CD14-positive monocyte (primary cell): ENCODE measurements at regions not wholly inside any gene's neighbourhood (a gene's known extent, or its start where the extent isn't known, plus 50 kb on each side); places are given as distances from the start of the nearest gene placed in this dataset.

Source experiments
- DNase-seq, 3 donors: peaks; one replicate each; pipeline ENCODE4 v3.0.0-alpha.2; 2011 to 2022
- H2AFZ ChIP-seq: 2 replicates; pipeline ENCODE4 v1.6.0; 2012; ENCODE audit warnings: mild to moderate bottlenecking, low read depth, low read length, inconsistent platforms; ENCODE audit not compliant: insufficient read depth, poor library complexity, severe bottlenecking
- H3K27ac ChIP-seq, 2 donors: 1 replicate in 1 of 2; 2 replicates in 1 of 2; pipeline ENCODE4 v1.5.1; 2012 to 2013; ENCODE audit warnings: low read length in 2 of 2, control low read depth in 1 of 2, inconsistent platforms in 1 of 2, low read depth in 1 of 2, mild to moderate bottlenecking in 1 of 2
- H3K27me3 ChIP-seq, 2 donors: one replicate each; pipeline versions ENCODE4 v1.6.0 to v1.6.1; 2011 to 2013; ENCODE audit warnings: low read length in 2 of 2; ENCODE audit not compliant: control insufficient read depth in 2 of 2, insufficient read depth in 2 of 2
- H3K36me3 ChIP-seq, 2 donors: replicated peaks in 1 of 2; 1 replicate in 1 of 2; 2 replicates in 1 of 2; pipeline versions ENCODE4 v1.5.1 to v1.6.1; 2012 to 2013; ENCODE audit warnings: low read length in 2 of 2, control low read depth in 1 of 2, inconsistent platforms in 1 of 2, mild to moderate bottlenecking in 1 of 2; ENCODE audit not compliant: insufficient read depth in 2 of 2, control insufficient read depth in 1 of 2
- H3K4me1 ChIP-seq, 2 donors: 1 replicate in 1 of 2; 2 replicates in 1 of 2; pipeline versions ENCODE4 v1.5.1 to v1.6.1; 2012 to 2013; ENCODE audit warnings: low read length in 2 of 2, control low read depth in 1 of 2, inconsistent platforms in 1 of 2, mild to moderate bottlenecking in 1 of 2, moderate library complexity in 1 of 2; ENCODE audit not compliant: insufficient read depth in 2 of 2, control insufficient read depth in 1 of 2
- H3K4me2 ChIP-seq: replicated peaks from 2 replicates; pipeline ENCODE3; 2012; ENCODE audit warnings: low read length, moderate library complexity, mild to moderate bottlenecking; ENCODE audit not compliant: poor library complexity, severe bottlenecking; ENCODE audit errors: extremely low read depth
- H3K4me3 ChIP-seq, 3 experiments: fragments of 200-600 bp in 1 of 3; sonication (generic) in 1 of 3; replicated peaks in 1 of 3; 1 replicate in 2 of 3; 2 replicates in 1 of 3; pipeline ENCODE4 v1.5.1; 2011 to 2013; ENCODE audit warnings: low read length in 3 of 3, mild to moderate bottlenecking in 3 of 3, control low read depth in 2 of 3, low read depth in 2 of 3, inconsistent platforms in 1 of 3, moderate library complexity in 1 of 3
- H3K79me2 ChIP-seq: 2 replicates; pipeline ENCODE4 v1.6.0; 2012; ENCODE audit warnings: mild to moderate bottlenecking, control low read depth, inconsistent platforms, low read length, moderate library complexity; ENCODE audit not compliant: insufficient read depth
- H3K9ac ChIP-seq: 2 replicates; pipeline ENCODE4 v1.6.0; 2017; ENCODE audit warnings: low read length, mild to moderate bottlenecking; ENCODE audit not compliant: insufficient read depth, poor library complexity, severe bottlenecking
- H3K9me3 ChIP-seq, 2 donors: replicated peaks in 1 of 2; 1 replicate in 1 of 2; 2 replicates in 1 of 2; pipeline versions ENCODE4 v1.5.1 to v1.6.1; 2012 to 2013; ENCODE audit warnings: low read length in 2 of 2, control low read depth in 1 of 2; ENCODE audit not compliant: control insufficient read depth in 1 of 2, insufficient read depth in 1 of 2
- H4K20me1 ChIP-seq: 2 replicates; pipeline ENCODE4 v1.6.0; 2012; ENCODE audit warnings: mild to moderate bottlenecking, low read length, control low read depth, moderate library complexity; ENCODE audit not compliant: insufficient read depth
- H3K27ac Mint-ChIP-seq, 7 donors: one replicate each; pipeline ENCODE4 v1.8.0; 2020; ENCODE audit warnings: mild to moderate bottlenecking in 7 of 7, mixed read lengths in 7 of 7, moderate library complexity in 6 of 7, inconsistent platforms in 2 of 7
- H3K27me3 Mint-ChIP-seq, 3 donors: one replicate each; pipeline ENCODE4 v1.8.0; 2021 to 2022; ENCODE audit warnings: low read depth in 3 of 3, mild to moderate bottlenecking in 3 of 3, mixed read lengths in 3 of 3, moderate library complexity in 3 of 3, inconsistent platforms in 1 of 3
- H3K36me3 Mint-ChIP-seq, 2 donors: one replicate each; pipeline ENCODE4 v1.8.0; 2020; ENCODE audit warnings: mixed read lengths in 2 of 2, inconsistent platforms in 1 of 2, mild to moderate bottlenecking in 1 of 2
- H3K4me1 Mint-ChIP-seq: one replicate; pipeline ENCODE4 v1.8.0; 2020; ENCODE audit warnings: mild to moderate bottlenecking, mixed read lengths
- H3K4me3 Mint-ChIP-seq, 2 donors: one replicate each; pipeline ENCODE4 v1.8.0; 2020; ENCODE audit warnings: mild to moderate bottlenecking in 2 of 2, mixed read lengths in 2 of 2, moderate library complexity in 1 of 2
- H3K9me3 Mint-ChIP-seq, 7 donors: one replicate each; pipeline ENCODE4 v1.8.0; 2020 to 2022; ENCODE audit warnings: mixed read lengths in 7 of 7, mild to moderate bottlenecking in 6 of 7, moderate library complexity in 6 of 7, inconsistent platforms in 2 of 7
- CTCF ChIP-seq: fragments of 200-600 bp; IDR thresholded peaks from one replicate; pipeline ENCODE4 v1.8.0; 2022; ENCODE audit warnings: antibody characterized with exemption, mild to moderate bottlenecking
- WGBS: methylation state at CpG from one replicate; pipeline ENCODE4 v1.1.5; 2013; ENCODE audit warnings: missing lambda C conversion rate; ENCODE audit not compliant: insufficient coverage; 5-methylcytosine and 5-hydroxymethylcytosine counted together
- intact Hi-C, 2 donors: fragments of 100-400 bp; cut with micrococcal nuclease; formaldehyde crosslinking; loops; one replicate each; pipeline versions ENCODE4 v1.15.0 to v1.15.1; 2023

- no peak overlapping the region for H3K9ac ChIP-seq
- no CpG with 5 or more reads among the region's 4 CpGs for WGBS
- no peak overlapping the region for H3K4me3 ChIP-seq
- H4K20me1 ChIP-seq = no peaks in the 10 kb centered on the region
- H3K4me2 ChIP-seq = no peak overlapping the region
- H3K79me2 ChIP-seq = no peaks in the 10 kb centered on the region
- Mint-ChIP-seq H3K4me3 (no peak overlapping the region), H3K9me3 (peaks cover 0 to 6% (median 0%) of the 10 kb centered on the region in 7 donors), H3K27me3 (peaks cover 0 to 1% (median 0%) of the 10 kb centered on the region in 3 donors), H3K36me3 (no peaks in the 10 kb centered on the region), H3K27ac (no peak overlapping the region), H3K4me1 (no peaks in the 10 kb centered on the region)
- no peaks in the 10 kb centered on the region for H3K4me1 ChIP-seq
- H3K9me3 ChIP-seq = no peaks in the 10 kb centered on the region
- TF ChIP-seq CTCF = no peak
- no peak overlapping the region for H3K27ac ChIP-seq
- intact Hi-C loops = no loop called here
- no peaks in the 10 kb centered on the region for H3K27me3 ChIP-seq
- no peaks in the 10 kb centered on the region for H3K36me3 ChIP-seq
- H2AFZ ChIP-seq = no peak overlapping the region
- no peak for DNase-seq
These were observed 93.4 kb downstream of the PLK2 start for GRCh38 chr5:58366461-58366860.

- Histone ChIP-seq H3K4me2 (no peak overlapping the region), H3K27me3 (no peaks in the 10 kb centered on the region), H3K4me1 (no peaks in the 10 kb centered on the region), H3K9ac (no peak overlapping the region), H4K20me1 (no peaks in the 10 kb centered on the region), H3K9me3 (no peaks in the 10 kb centered on the region), H3K79me2 (no peaks in the 10 kb centered on the region), H3K36me3 (no peaks in the 10 kb centered on the region), H3K4me3 (no peak overlapping the region), H3K27ac (no peak overlapping the region), H2AFZ (no peak overlapping the region)
- Mint-ChIP-seq H3K4me1 (no peaks in the 10 kb centered on the region), H3K9me3 (peaks cover 0 to 5% (median 0%) of the 10 kb centered on the region in 7 donors), H3K36me3 (no peaks in the 10 kb centered on the region), H3K27me3 (peaks cover 0 to 1% (median 0%) of the 10 kb centered on the region in 3 donors), H3K4me3 (no peak overlapping the region), H3K27ac (no peak overlapping the region)
- no peak for DNase-seq
- intact Hi-C loops = no loop called here
- TF ChIP-seq CTCF = no peak
- WGBS = 100% methylated on average over 1 of the region's 3 CpGs
These were observed 94.1 kb downstream of the PLK2 start for GRCh38 chr5:58365791-58366190.
